Psoas muscle (tissue), 7 donors: ENCODE measurements at regions not wholly inside any gene's neighbourhood (a gene's known extent, or its start where the extent isn't known, plus 50 kb on each side); places are given as distances from the start of the nearest gene placed in this dataset.

ENCODE experiments used
- ATAC-seq, 4 donors: fragments of 200-7000 bp; cut with Tn5 transposase; one replicate each; pipeline ENCODE4 v1.9.1; 2020; ENCODE audit warnings: moderate library complexity in 3 of 4, mild to moderate bottlenecking in 2 of 4
- DNase-seq, 2 donors: peaks; one replicate each; pipeline ENCODE4 v3.0.0-alpha.2; 2020
- H3K27ac ChIP-seq: fragments of 200-600 bp; one replicate; pipeline ENCODE4 v1.8.0; 2022
- H3K27me3 ChIP-seq, 3 donors: fragments of 200-600 bp in 1 of 3; one replicate each; pipeline versions ENCODE4 v1.6.1 to v1.8.0; 2013 to 2022; ENCODE audit warnings: low read length in 2 of 3, mild to moderate bottlenecking in 2 of 3, moderate library complexity in 1 of 3; ENCODE audit not compliant: insufficient read depth in 3 of 3
- H3K36me3 ChIP-seq, 2 donors: fragments of 200-600 bp in 1 of 2; one replicate each; pipeline versions ENCODE4 v1.6.1 to v1.8.0; 2013 to 2022; ENCODE audit warnings: low read depth in 1 of 2, mild to moderate bottlenecking in 1 of 2, moderate library complexity in 1 of 2; ENCODE audit not compliant: insufficient read depth in 1 of 2
- H3K4me1 ChIP-seq: fragments of 200-600 bp; one replicate; pipeline ENCODE4 v1.8.0; 2022
- H3K4me3 ChIP-seq: fragments of 200-600 bp; one replicate; pipeline ENCODE4 v1.8.0; 2022; ENCODE audit warnings: mild to moderate bottlenecking
- H3K9me3 ChIP-seq: fragments of 200-600 bp; one replicate; pipeline ENCODE4 v1.8.0; 2022
- CTCF ChIP-seq: fragments of 200-600 bp; IDR thresholded peaks from one replicate; pipeline ENCODE4 v1.8.0; 2022; ENCODE audit warnings: antibody characterized with exemption
- WGBS, 3 donors: extraction: QIAGEN DNeasy Blood & Tissue Kit; methylation state at CpG; one replicate each; pipeline versions ENCODE4 v1.1.6 to v1.1.7; 2013; 5-methylcytosine and 5-hydroxymethylcytosine counted together
- intact Hi-C, 2 donors: fragments of 100-400 bp; cut with DNase I; formaldehyde crosslinking; loops; one replicate each; pipeline versions ENCODE4 v1.11.0 to v1.14.2; 2022
- donor health status: healthy with polysubstance abuse.
- donor health status: DM: no; HTN: no; CAD: no; lungs with moderate emphysema.
- donor health status: Bipolar disorder and iron deficiency.
- donor health status: healthy.
- donor health status: DM: yes; HTN: yes; CAD: no.
- donor health status: DM: no; HTN: no; CAD: no.
- donor health status: DM: yes; HTN: yes; CAD: no.

- no peak for ATAC-seq
- Histone ChIP-seq H3K9me3 (no peaks in the 10 kb centered on the region), H3K36me3 (no peaks in the 10 kb centered on the region), H3K27ac (no peak overlapping the region), H3K27me3 (no peaks in the 10 kb centered on the region), H3K4me1 (no peaks in the 10 kb centered on the region), H3K4me3 (no peak overlapping the region)
- no peak for TF ChIP-seq CTCF
- intact Hi-C loops, result no loop called here
- 88 to 94% (median 93%) methylated on average over 4 of the region's 4 CpGs for WGBS, 3 donors
- DNase-seq, result no peak
Measured at GRCh38 chr18:46310258-46310657, 206.1 kb downstream of the HAUS1 start.

GRCh38 chr18:46310675-46311345, 206.6 kb downstream of the HAUS1 start:
- Histone ChIP-seq H3K4me3 (no peak overlapping the region), H3K9me3 (no peaks in the 10 kb centered on the region), H3K36me3 (no peaks in the 10 kb centered on the region), H3K27me3 (no peaks in the 10 kb centered on the region), H3K4me1 (no peaks in the 10 kb centered on the region), H3K27ac (no peak overlapping the region)
- WGBS, 3 donors, result 88 to 92% (median 91%) methylated on average over 9 of the region's 9 CpGs
- no peak for TF ChIP-seq CTCF
- DNase-seq (no peak), ATAC-seq (no peak)
- intact Hi-C loops, result no loop called here

GRCh38 chr18:46311491-46311890, 207.3 kb downstream of the HAUS1 start:
- Histone ChIP-seq H3K4me3 (no peak overlapping the region), H3K4me1 (no peaks in the 10 kb centered on the region), H3K27me3 (no peaks in the 10 kb centered on the region), H3K36me3 (no peaks in the 10 kb centered on the region), H3K27ac (no peak overlapping the region), H3K9me3 (no peaks in the 10 kb centered on the region)
- TF ChIP-seq CTCF, result no peak
- no peak for DNase-seq
- WGBS, 3 donors, result 84 to 89% (median 84%) methylated on average over 4 of the region's 4 CpGs
- no peak for ATAC-seq
- intact Hi-C loops, result no loop called here

GRCh38 chr18:46312221-46312620, 208.0 kb downstream of the HAUS1 start:
- no peak for ATAC-seq
- H3K4me1 ChIP-seq, result no peaks in the 10 kb centered on the region

More at GRCh38 chr18:46312221-46312620, 208.0 kb downstream of the HAUS1 start:
- intact Hi-C loops, result no loop called here
- no peak for DNase-seq
- H3K27ac ChIP-seq, result no peak overlapping the region
- no peak overlapping the region for H3K4me3 ChIP-seq
- WGBS, 3 donors, result 76 to 78% (median 76%) methylated on average over 6 of the region's 6 CpGs
- TF ChIP-seq CTCF, result no peak
- H3K36me3 ChIP-seq, result no peaks in the 10 kb centered on the region
- no peaks in the 10 kb centered on the region for H3K9me3 ChIP-seq
- no peaks in the 10 kb centered on the region for H3K27me3 ChIP-seq
